ENCODE measurements at regions not wholly inside any gene's neighbourhood (a gene's known extent, or its start where the extent isn't known, plus 50 kb on each side); places are given as distances from the start of the nearest gene placed in this dataset.

GRCh38 chr2:19036091-19036490, 322.3 kb downstream of the OSR1 start:
- in situ Hi-C loops (cut with MboI; ENCODE audit: low pct_unique_long_range_greater_than_20kb, low sequenced_read_pairs, unreplicated experiment): no loop called here
- no peak for DNase-seq (ENCODE audit: low spot score)
- TF ChIP-seq, protein P1, sequence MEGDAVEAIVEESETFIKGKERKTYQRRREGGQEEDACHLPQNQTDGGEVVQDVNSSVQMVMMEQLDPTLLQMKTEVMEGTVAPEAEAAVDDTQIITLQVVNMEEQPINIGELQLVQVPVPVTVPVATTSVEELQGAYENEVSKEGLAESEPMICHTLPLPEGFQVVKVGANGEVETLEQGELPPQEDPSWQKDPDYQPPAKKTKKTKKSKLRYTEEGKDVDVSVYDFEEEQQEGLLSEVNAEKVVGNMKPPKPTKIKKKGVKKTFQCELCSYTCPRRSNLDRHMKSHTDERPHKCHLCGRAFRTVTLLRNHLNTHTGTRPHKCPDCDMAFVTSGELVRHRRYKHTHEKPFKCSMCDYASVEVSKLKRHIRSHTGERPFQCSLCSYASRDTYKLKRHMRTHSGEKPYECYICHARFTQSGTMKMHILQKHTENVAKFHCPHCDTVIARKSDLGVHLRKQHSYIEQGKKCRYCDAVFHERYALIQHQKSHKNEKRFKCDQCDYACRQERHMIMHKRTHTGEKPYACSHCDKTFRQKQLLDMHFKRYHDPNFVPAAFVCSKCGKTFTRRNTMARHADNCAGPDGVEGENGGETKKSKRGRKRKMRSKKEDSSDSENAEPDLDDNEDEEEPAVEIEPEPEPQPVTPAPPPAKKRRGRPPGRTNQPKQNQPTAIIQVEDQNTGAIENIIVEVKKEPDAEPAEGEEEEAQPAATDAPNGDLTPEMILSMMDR (IDR thresholded peaks at IDR 0.05; ENCODE audit: extremely low read depth, insufficient read depth, missing control alignments): no peak

GRCh38 chr2:19035238-19035637, 323.2 kb downstream of the OSR1 start:
- TF ChIP-seq, protein P1 (IDR thresholded peaks at IDR 0.05; ENCODE audit: extremely low read depth, insufficient read depth, missing control alignments): no peak
- no peak for DNase-seq (ENCODE audit: low spot score)
- in situ Hi-C loops (cut with MboI; ENCODE audit: low pct_unique_long_range_greater_than_20kb, low sequenced_read_pairs, unreplicated experiment): no loop called here

DNA sequence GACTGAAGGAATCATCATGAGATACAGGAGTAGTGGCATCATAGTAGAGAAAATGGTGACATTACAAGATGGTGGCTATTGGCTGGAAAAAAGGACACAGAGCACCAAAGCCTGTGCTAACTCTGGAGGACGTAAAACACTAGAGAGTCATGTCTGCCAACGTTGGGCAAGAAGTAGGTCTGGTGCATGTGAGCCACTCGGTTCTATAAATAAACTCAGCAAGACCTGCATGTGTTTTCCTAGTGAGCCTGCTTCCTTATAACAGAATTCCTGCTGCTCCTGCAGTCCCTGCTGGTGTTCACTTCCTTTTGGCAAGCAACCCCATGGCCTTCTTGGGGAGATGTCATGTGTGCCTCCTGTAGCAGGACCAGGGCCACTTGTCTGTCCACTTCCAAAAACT, 325.2 kb downstream of the OSR1 start:
- no peak for DNase-seq (ENCODE audit: low spot score)
- in situ Hi-C loops (cut with MboI; ENCODE audit: low pct_unique_long_range_greater_than_20kb, low sequenced_read_pairs, unreplicated experiment): no loop called here
- TF ChIP-seq, protein P1 (IDR thresholded peaks at IDR 0.05; ENCODE audit: extremely low read depth, insufficient read depth, missing control alignments): no peak

- in situ Hi-C loops (cut with MboI; ENCODE audit: low pct_unique_long_range_greater_than_20kb, low sequenced_read_pairs, unreplicated experiment): no loop called here
- TF ChIP-seq, protein P1 (IDR thresholded peaks at IDR 0.05; ENCODE audit: extremely low read depth, insufficient read depth, missing control alignments): no peak
- no peak for DNase-seq (ENCODE audit: low spot score)
Observed at GRCh38 chr2:19031642-19032041, 326.8 kb downstream of the OSR1 start.

GRCh38 chr2:19029655-19030054, 328.8 kb downstream of the OSR1 start:
- in situ Hi-C loops (cut with MboI; ENCODE audit: low pct_unique_long_range_greater_than_20kb, low sequenced_read_pairs, unreplicated experiment): no loop called here
- DNase-seq (ENCODE audit: low spot score): no peak
- TF ChIP-seq, protein P1 (IDR thresholded peaks at IDR 0.05; ENCODE audit: extremely low read depth, insufficient read depth, missing control alignments): no peak

GRCh38 chr2:19028587-19029375, 329.6 kb downstream of the OSR1 start:
- TF ChIP-seq, protein P1 (IDR thresholded peaks at IDR 0.05; ENCODE audit: extremely low read depth, insufficient read depth, missing control alignments): no peak
- in situ Hi-C loops (cut with MboI; ENCODE audit: low pct_unique_long_range_greater_than_20kb, low sequenced_read_pairs, unreplicated experiment): no loop called here
- DNase-seq (ENCODE audit: low spot score): no peak
